ENCODE measurements at regions not wholly inside any gene's neighbourhood (a gene's known extent, or its start where the extent isn't known, plus 50 kb on each side); places are given as distances from the start of the nearest gene placed in this dataset.

DNA sequence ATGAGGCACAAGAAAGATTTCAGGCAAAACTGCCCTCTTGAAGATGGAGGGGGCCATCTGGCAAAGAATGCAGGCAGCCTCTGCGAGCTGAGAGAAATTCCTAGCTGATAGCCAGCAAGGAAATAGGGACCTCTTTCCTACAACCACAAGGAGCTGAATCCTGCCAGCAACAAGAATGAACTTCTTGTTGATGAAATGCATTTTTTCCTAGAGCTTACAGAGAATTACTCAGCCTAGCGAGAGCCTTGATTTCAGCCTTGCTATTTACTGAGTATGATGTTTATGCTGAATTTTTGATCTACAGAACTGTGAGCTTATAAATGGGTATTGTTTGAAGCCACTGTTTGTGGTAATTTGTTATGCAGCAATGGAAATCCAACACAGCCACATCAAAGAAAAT lies 148.5 kb upstream of the NAALADL2 start:
- TF ChIP-seq ZNF274 (IDR thresholded peaks at IDR 0.05; ENCODE audit: low read depth, low read length) (no peak), SUZ12 (IDR thresholded peaks at IDR 0.05; ENCODE audit: extremely low read depth, insufficient read depth, insufficient read length) (no peak), YY1 (IDR thresholded peaks at IDR 0.05; ENCODE audit: insufficient read depth, insufficient read length) (no peak)

All from NT2/D1 (cell line).